ENCODE measurements at regions not wholly inside any gene's neighbourhood (a gene's known extent, or its start where the extent isn't known, plus 50 kb on each side); places are given as distances from the start of the nearest gene placed in this dataset.

DNA sequence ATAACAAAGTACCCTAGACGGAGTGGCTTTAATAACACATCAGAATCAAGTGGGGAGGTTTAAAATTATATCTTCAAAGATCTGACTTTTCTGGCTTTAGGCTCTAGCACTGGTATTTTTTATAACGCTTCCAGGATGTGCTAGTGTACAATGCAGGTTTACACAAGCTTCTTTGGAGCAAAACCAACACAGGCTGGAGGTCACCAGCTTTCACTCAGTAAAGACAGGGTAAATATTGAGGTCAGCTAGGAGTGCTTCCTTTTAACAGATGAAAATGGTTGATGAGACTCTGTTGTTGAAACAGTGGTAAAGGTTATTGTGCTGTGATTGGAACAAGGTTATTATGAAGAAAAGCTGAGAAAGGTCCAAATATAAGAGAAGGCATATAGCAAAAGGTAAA, 414.2 kb downstream of the TAF11L14 start:
- no peaks in the 10 kb centered on the region for H3K4me1 ChIP-seq (ENCODE audit: control insufficient read depth, insufficient read depth, low read length)
- H3K4me3 ChIP-seq (ENCODE audit: low read depth, low read length): no peak overlapping the region
- ChIA-PET CTCF (no interaction called here), POLR2A (no interaction called here)
- no peaks in the 10 kb centered on the region for H3K9me3 ChIP-seq (ENCODE audit: control insufficient read depth, insufficient read depth, low read depth, low read length)
- TF ChIP-seq ZFHX2 (tag by site-specific recombination; conservative IDR thresholded peaks at IDR 0.05): no peak
- TF ChIP-seq, protein P1, sequence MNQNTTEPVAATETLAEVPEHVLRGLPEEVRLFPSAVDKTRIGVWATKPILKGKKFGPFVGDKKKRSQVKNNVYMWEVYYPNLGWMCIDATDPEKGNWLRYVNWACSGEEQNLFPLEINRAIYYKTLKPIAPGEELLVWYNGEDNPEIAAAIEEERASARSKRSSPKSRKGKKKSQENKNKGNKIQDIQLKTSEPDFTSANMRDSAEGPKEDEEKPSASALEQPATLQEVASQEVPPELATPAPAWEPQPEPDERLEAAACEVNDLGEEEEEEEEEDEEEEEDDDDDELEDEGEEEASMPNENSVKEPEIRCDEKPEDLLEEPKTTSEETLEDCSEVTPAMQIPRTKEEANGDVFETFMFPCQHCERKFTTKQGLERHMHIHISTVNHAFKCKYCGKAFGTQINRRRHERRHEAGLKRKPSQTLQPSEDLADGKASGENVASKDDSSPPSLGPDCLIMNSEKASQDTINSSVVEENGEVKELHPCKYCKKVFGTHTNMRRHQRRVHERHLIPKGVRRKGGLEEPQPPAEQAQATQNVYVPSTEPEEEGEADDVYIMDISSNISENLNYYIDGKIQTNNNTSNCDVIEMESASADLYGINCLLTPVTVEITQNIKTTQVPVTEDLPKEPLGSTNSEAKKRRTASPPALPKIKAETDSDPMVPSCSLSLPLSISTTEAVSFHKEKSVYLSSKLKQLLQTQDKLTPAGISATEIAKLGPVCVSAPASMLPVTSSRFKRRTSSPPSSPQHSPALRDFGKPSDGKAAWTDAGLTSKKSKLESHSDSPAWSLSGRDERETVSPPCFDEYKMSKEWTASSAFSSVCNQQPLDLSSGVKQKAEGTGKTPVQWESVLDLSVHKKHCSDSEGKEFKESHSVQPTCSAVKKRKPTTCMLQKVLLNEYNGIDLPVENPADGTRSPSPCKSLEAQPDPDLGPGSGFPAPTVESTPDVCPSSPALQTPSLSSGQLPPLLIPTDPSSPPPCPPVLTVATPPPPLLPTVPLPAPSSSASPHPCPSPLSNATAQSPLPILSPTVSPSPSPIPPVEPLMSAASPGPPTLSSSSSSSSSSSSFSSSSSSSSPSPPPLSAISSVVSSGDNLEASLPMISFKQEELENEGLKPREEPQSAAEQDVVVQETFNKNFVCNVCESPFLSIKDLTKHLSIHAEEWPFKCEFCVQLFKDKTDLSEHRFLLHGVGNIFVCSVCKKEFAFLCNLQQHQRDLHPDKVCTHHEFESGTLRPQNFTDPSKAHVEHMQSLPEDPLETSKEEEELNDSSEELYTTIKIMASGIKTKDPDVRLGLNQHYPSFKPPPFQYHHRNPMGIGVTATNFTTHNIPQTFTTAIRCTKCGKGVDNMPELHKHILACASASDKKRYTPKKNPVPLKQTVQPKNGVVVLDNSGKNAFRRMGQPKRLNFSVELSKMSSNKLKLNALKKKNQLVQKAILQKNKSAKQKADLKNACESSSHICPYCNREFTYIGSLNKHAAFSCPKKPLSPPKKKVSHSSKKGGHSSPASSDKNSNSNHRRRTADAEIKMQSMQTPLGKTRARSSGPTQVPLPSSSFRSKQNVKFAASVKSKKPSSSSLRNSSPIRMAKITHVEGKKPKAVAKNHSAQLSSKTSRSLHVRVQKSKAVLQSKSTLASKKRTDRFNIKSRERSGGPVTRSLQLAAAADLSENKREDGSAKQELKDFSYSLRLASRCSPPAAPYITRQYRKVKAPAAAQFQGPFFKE (tag by site-specific recombination; IDR thresholded peaks at IDR 0.05; ENCODE audit: borderline replicate concordance): no peak
- no peak for TF ChIP-seq SALL2 (tag by site-specific recombination; IDR thresholded peaks at IDR 0.05; ENCODE audit: borderline replicate concordance)
- TF ChIP-seq KLF8 (tag by site-specific recombination; IDR thresholded peaks at IDR 0.05): no peak
- no peaks in the 10 kb centered on the region for H3K36me3 ChIP-seq (ENCODE audit: control insufficient read depth in 2 of 2, insufficient read depth in 1 of 2, low read length in 2 of 2)
- no peak overlapping the region for H3K27ac ChIP-seq (ENCODE audit: extremely low read depth, low read depth, low read length)

DNA sequence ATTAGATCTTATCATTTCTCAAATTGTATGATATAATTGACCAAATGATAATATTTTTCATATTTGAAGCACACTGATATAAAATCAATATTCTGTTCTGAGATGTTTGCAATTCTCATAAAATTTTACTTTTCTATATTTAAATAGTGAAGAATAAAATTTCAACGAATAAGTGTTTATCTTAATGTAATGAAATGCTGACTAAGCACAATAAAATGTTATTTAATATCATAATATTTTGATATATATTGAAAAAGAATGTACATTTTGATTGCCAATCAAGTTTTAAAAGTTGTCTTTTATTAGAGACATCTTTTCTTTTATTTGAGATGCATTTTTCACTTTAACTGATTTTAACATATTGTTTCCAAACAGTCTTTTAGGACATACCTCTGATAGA, 416.1 kb downstream of the TAF11L14 start:
- POLR2A ChIA-PET: no interaction called here
- CTCF ChIA-PET: no interaction called here
- Histone ChIP-seq H3K4me3 (ENCODE audit: low read depth, low read length) (no peak overlapping the region), H3K4me1 (ENCODE audit: control insufficient read depth, insufficient read depth, low read length) (no peaks in the 10 kb centered on the region), H3K27ac (ENCODE audit: extremely low read depth, low read depth, low read length) (no peak overlapping the region), H3K9me3 (ENCODE audit: control insufficient read depth, insufficient read depth, low read depth, low read length) (no peaks in the 10 kb centered on the region), H3K36me3 (ENCODE audit: control insufficient read depth in 2 of 2, insufficient read depth in 1 of 2, low read length in 2 of 2) (no peaks in the 10 kb centered on the region)
- TF ChIP-seq, protein P2, sequence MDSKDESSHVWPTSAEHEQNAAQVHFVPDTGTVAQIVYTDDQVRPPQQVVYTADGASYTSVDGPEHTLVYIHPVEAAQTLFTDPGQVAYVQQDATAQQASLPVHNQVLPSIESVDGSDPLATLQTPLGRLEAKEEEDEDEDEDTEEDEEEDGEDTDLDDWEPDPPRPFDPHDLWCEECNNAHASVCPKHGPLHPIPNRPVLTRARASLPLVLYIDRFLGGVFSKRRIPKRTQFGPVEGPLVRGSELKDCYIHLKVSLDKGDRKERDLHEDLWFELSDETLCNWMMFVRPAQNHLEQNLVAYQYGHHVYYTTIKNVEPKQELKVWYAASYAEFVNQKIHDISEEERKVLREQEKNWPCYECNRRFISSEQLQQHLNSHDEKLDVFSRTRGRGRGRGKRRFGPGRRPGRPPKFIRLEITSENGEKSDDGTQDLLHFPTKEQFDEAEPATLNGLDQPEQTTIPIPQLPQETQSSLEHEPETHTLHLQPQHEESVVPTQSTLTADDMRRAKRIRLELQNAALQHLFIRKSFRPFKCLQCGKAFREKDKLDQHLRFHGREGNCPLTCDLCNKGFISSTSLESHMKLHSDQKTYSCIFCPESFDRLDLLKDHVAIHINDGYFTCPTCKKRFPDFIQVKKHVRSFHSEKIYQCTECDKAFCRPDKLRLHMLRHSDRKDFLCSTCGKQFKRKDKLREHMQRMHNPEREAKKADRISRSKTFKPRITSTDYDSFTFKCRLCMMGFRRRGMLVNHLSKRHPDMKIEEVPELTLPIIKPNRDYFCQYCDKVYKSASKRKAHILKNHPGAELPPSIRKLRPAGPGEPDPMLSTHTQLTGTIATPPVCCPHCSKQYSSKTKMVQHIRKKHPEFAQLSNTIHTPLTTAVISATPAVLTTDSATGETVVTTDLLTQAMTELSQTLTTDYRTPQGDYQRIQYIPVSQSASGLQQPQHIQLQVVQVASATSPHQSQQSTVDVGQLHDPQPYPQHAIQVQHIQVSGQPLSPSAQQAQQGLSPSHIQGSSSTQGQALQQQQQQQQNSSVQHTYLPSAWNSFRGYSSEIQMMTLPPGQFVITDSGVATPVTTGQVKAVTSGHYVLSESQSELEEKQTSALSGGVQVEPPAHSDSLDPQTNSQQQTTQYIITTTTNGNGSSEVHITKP (tag by site-specific recombination; IDR thresholded peaks at IDR 0.05): no peak
- TF ChIP-seq, protein P3, sequence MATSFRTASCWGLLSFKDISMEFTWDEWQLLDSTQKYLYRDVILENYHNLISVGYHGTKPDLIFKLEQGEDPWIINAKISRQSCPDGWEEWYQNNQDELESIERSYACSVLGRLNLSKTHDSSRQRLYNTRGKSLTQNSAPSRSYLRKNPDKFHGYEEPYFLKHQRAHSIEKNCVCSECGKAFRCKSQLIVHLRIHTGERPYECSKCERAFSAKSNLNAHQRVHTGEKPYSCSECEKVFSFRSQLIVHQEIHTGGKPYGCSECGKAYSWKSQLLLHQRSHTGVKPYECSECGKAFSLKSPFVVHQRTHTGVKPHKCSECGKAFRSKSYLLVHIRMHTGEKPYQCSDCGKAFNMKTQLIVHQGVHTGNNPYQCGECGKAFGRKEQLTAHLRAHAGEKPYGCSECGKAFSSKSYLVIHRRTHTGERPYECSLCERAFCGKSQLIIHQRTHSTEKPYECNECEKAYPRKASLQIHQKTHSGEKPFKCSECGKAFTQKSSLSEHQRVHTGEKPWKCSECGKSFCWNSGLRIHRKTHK (tag by site-specific recombination; IDR thresholded peaks at IDR 0.05): no peak
- TF ChIP-seq, protein P4, sequence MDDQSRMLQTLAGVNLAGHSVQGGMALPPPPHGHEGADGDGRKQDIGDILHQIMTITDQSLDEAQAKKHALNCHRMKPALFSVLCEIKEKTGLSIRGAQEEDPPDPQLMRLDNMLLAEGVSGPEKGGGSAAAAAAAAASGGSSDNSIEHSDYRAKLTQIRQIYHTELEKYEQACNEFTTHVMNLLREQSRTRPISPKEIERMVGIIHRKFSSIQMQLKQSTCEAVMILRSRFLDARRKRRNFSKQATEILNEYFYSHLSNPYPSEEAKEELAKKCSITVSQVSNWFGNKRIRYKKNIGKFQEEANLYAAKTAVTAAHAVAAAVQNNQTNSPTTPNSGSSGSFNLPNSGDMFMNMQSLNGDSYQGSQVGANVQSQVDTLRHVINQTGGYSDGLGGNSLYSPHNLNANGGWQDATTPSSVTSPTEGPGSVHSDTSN (CRISPR knock-in tag; IDR thresholded peaks at IDR 0.05): no peak
- TF ChIP-seq, protein P5, sequence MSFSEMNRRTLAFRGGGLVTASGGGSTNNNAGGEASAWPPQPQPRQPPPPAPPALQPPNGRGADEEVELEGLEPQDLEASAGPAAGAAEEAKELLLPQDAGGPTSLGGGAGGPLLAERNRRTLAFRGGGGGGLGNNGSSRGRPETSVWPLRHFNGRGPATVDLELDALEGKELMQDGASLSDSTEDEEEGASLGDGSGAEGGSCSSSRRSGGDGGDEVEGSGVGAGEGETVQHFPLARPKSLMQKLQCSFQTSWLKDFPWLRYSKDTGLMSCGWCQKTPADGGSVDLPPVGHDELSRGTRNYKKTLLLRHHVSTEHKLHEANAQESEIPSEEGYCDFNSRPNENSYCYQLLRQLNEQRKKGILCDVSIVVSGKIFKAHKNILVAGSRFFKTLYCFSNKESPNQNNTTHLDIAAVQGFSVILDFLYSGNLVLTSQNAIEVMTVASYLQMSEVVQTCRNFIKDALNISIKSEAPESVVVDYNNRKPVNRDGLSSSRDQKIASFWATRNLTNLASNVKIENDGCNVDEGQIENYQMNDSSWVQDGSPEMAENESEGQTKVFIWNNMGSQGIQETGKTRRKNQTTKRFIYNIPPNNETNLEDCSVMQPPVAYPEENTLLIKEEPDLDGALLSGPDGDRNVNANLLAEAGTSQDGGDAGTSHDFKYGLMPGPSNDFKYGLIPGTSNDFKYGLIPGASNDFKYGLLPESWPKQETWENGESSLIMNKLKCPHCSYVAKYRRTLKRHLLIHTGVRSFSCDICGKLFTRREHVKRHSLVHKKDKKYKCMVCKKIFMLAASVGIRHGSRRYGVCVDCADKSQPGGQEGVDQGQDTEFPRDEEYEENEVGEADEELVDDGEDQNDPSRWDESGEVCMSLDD (tag by site-specific recombination; IDR thresholded peaks at IDR 0.05): no peak
- TF ChIP-seq RBAK (tag by site-specific recombination; IDR thresholded peaks at IDR 0.05): no peak
- TF ChIP-seq, protein P6, sequence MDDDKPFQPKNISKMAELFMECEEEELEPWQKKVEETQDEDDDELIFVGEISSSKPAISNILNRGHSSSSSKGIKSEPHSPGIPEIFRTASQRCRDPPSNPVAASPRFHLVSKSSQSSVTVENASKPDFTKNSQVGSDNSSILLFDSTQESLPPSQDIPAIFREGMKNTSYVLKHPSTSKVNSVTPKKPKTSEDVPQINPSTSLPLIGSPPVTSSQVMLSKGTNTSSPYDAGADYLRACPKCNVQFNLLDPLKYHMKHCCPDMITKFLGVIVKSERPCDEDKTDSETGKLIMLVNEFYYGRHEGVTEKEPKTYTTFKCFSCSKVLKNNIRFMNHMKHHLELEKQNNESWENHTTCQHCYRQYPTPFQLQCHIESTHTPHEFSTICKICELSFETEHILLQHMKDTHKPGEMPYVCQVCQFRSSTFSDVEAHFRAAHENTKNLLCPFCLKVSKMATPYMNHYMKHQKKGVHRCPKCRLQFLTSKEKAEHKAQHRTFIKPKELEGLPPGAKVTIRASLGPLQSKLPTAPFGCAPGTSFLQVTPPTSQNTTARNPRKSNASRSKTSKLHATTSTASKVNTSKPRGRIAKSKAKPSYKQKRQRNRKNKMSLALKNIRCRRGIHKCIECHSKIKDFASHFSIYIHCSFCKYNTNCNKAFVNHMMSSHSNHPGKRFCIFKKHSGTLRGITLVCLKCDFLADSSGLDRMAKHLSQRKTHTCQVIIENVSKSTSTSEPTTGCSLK (tag by site-specific recombination; IDR thresholded peaks at IDR 0.05): no peak
- TF ChIP-seq ZNF621 (tag by site-specific recombination; IDR thresholded peaks at IDR 0.05): no peak
- no peak for TF ChIP-seq ZNF560 (tag by site-specific recombination; IDR thresholded peaks at IDR 0.05; ENCODE audit: borderline replicate concordance)
- TF ChIP-seq ZNF555 (tag by site-specific recombination; conservative IDR thresholded peaks at IDR 0.05): no peak
- TF ChIP-seq, protein P7, sequence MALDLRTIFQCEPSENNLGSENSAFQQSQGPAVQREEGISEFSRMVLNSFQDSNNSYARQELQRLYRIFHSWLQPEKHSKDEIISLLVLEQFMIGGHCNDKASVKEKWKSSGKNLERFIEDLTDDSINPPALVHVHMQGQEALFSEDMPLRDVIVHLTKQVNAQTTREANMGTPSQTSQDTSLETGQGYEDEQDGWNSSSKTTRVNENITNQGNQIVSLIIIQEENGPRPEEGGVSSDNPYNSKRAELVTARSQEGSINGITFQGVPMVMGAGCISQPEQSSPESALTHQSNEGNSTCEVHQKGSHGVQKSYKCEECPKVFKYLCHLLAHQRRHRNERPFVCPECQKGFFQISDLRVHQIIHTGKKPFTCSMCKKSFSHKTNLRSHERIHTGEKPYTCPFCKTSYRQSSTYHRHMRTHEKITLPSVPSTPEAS (tag by site-specific recombination; IDR thresholded peaks at IDR 0.05): no peak

Measured in HEK293 (cell line).